ENCODE measurements at regions not wholly inside any gene's neighbourhood (a gene's known extent, or its start where the extent isn't known, plus 50 kb on each side); places are given as distances from the start of the nearest gene placed in this dataset.

DNA sequence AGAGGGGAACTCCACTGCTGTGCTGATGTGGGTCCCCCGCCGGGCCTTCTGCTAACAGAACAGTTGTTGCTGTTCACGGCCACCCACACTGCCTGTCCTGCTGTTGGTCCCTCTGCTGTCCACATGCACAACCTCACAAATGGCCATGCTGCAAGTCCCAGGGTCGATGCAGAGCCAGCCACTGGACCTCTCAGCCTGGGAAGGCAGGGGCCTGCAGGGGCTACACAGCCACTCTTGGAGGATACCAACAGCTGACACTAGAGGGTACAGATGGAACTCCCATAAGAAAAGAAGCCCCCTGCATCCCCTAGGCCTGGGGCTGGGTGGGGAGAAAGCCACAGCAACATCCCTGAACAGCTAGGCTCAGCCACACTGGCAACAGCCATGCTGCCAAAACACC, 104.4 kb upstream of the IQSEC1 start:
- Histone ChIP-seq H3K4me3 (no peak overlapping the region), H3K4me1 (ENCODE audit: insufficient read depth) (no peaks in the 10 kb centered on the region), H3K27me3 (ENCODE audit: insufficient read depth) (no peaks in the 10 kb centered on the region), H3K27ac (ENCODE audit: low read depth) (no peak overlapping the region), H4K20me1 (replicated peaks; ENCODE audit: insufficient read depth) (no peaks in the 10 kb centered on the region), H3K4me2 (no peak overlapping the region), H3K9me2 (ENCODE audit: insufficient read depth) (no peaks in the 10 kb centered on the region), H3F3A (replicated peaks; ENCODE audit: low read depth) (no peaks in the 10 kb centered on the region), H3K36me3 (ENCODE audit: insufficient read depth) (no peaks in the 10 kb centered on the region; the same call in 1 of the 2 replicates), H2AFZ (no peak overlapping the region), H3K79me2 (replicated peaks; ENCODE audit: insufficient read depth) (no peaks in the 10 kb centered on the region)
- peaks cover 18% of the 10 kb centered on the region for H3K36me3 Mint-ChIP-seq (ENCODE audit: low read depth)
- TF ChIP-seq, protein P1, sequence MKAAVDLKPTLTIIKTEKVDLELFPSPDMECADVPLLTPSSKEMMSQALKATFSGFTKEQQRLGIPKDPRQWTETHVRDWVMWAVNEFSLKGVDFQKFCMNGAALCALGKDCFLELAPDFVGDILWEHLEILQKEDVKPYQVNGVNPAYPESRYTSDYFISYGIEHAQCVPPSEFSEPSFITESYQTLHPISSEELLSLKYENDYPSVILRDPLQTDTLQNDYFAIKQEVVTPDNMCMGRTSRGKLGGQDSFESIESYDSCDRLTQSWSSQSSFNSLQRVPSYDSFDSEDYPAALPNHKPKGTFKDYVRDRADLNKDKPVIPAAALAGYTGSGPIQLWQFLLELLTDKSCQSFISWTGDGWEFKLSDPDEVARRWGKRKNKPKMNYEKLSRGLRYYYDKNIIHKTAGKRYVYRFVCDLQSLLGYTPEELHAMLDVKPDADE (IDR thresholded peaks at IDR 0.05) = no peak
- TF ChIP-seq NANOG (IDR thresholded peaks at IDR 0.05; ENCODE audit: borderline replicate concordance) (no peak), STAT1 (IDR thresholded peaks at IDR 0.05; ENCODE audit: unreplicated experiment) (no peak), POLR2AphosphoS5 (IDR thresholded peaks at IDR 0.05; ENCODE audit: low read depth) (no peak), ZNF331 (CRISPR knock-in tag; IDR thresholded peaks at IDR 0.05; ENCODE audit: low read depth) (no peak), ZNF114 (CRISPR knock-in tag; IDR thresholded peaks at IDR 0.05) (no peak), JUNB (IDR thresholded peaks at IDR 0.05; ENCODE audit: unreplicated experiment) (no peak), CREB1 (CRISPR knock-in tag; IDR thresholded peaks at IDR 0.05; ENCODE audit: low read depth) (no peak), EZH2phosphoT487 (IDR thresholded peaks at IDR 0.05; ENCODE audit: unreplicated experiment) (no peak), EZH2 (IDR thresholded peaks at IDR 0.05; ENCODE audit: low read depth, unreplicated experiment) (no peak)
- TF ChIP-seq, protein P2, sequence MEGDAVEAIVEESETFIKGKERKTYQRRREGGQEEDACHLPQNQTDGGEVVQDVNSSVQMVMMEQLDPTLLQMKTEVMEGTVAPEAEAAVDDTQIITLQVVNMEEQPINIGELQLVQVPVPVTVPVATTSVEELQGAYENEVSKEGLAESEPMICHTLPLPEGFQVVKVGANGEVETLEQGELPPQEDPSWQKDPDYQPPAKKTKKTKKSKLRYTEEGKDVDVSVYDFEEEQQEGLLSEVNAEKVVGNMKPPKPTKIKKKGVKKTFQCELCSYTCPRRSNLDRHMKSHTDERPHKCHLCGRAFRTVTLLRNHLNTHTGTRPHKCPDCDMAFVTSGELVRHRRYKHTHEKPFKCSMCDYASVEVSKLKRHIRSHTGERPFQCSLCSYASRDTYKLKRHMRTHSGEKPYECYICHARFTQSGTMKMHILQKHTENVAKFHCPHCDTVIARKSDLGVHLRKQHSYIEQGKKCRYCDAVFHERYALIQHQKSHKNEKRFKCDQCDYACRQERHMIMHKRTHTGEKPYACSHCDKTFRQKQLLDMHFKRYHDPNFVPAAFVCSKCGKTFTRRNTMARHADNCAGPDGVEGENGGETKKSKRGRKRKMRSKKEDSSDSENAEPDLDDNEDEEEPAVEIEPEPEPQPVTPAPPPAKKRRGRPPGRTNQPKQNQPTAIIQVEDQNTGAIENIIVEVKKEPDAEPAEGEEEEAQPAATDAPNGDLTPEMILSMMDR (conservative IDR thresholded peaks at IDR 0.05; ENCODE audit: low read depth in 2 of 2) = no peak
- TF ChIP-seq, protein P3, sequence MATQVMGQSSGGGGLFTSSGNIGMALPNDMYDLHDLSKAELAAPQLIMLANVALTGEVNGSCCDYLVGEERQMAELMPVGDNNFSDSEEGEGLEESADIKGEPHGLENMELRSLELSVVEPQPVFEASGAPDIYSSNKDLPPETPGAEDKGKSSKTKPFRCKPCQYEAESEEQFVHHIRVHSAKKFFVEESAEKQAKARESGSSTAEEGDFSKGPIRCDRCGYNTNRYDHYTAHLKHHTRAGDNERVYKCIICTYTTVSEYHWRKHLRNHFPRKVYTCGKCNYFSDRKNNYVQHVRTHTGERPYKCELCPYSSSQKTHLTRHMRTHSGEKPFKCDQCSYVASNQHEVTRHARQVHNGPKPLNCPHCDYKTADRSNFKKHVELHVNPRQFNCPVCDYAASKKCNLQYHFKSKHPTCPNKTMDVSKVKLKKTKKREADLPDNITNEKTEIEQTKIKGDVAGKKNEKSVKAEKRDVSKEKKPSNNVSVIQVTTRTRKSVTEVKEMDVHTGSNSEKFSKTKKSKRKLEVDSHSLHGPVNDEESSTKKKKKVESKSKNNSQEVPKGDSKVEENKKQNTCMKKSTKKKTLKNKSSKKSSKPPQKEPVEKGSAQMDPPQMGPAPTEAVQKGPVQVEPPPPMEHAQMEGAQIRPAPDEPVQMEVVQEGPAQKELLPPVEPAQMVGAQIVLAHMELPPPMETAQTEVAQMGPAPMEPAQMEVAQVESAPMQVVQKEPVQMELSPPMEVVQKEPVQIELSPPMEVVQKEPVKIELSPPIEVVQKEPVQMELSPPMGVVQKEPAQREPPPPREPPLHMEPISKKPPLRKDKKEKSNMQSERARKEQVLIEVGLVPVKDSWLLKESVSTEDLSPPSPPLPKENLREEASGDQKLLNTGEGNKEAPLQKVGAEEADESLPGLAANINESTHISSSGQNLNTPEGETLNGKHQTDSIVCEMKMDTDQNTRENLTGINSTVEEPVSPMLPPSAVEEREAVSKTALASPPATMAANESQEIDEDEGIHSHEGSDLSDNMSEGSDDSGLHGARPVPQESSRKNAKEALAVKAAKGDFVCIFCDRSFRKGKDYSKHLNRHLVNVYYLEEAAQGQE (IDR thresholded peaks at IDR 0.05; ENCODE audit: unreplicated experiment) = no peak
- TF ChIP-seq, protein P4, sequence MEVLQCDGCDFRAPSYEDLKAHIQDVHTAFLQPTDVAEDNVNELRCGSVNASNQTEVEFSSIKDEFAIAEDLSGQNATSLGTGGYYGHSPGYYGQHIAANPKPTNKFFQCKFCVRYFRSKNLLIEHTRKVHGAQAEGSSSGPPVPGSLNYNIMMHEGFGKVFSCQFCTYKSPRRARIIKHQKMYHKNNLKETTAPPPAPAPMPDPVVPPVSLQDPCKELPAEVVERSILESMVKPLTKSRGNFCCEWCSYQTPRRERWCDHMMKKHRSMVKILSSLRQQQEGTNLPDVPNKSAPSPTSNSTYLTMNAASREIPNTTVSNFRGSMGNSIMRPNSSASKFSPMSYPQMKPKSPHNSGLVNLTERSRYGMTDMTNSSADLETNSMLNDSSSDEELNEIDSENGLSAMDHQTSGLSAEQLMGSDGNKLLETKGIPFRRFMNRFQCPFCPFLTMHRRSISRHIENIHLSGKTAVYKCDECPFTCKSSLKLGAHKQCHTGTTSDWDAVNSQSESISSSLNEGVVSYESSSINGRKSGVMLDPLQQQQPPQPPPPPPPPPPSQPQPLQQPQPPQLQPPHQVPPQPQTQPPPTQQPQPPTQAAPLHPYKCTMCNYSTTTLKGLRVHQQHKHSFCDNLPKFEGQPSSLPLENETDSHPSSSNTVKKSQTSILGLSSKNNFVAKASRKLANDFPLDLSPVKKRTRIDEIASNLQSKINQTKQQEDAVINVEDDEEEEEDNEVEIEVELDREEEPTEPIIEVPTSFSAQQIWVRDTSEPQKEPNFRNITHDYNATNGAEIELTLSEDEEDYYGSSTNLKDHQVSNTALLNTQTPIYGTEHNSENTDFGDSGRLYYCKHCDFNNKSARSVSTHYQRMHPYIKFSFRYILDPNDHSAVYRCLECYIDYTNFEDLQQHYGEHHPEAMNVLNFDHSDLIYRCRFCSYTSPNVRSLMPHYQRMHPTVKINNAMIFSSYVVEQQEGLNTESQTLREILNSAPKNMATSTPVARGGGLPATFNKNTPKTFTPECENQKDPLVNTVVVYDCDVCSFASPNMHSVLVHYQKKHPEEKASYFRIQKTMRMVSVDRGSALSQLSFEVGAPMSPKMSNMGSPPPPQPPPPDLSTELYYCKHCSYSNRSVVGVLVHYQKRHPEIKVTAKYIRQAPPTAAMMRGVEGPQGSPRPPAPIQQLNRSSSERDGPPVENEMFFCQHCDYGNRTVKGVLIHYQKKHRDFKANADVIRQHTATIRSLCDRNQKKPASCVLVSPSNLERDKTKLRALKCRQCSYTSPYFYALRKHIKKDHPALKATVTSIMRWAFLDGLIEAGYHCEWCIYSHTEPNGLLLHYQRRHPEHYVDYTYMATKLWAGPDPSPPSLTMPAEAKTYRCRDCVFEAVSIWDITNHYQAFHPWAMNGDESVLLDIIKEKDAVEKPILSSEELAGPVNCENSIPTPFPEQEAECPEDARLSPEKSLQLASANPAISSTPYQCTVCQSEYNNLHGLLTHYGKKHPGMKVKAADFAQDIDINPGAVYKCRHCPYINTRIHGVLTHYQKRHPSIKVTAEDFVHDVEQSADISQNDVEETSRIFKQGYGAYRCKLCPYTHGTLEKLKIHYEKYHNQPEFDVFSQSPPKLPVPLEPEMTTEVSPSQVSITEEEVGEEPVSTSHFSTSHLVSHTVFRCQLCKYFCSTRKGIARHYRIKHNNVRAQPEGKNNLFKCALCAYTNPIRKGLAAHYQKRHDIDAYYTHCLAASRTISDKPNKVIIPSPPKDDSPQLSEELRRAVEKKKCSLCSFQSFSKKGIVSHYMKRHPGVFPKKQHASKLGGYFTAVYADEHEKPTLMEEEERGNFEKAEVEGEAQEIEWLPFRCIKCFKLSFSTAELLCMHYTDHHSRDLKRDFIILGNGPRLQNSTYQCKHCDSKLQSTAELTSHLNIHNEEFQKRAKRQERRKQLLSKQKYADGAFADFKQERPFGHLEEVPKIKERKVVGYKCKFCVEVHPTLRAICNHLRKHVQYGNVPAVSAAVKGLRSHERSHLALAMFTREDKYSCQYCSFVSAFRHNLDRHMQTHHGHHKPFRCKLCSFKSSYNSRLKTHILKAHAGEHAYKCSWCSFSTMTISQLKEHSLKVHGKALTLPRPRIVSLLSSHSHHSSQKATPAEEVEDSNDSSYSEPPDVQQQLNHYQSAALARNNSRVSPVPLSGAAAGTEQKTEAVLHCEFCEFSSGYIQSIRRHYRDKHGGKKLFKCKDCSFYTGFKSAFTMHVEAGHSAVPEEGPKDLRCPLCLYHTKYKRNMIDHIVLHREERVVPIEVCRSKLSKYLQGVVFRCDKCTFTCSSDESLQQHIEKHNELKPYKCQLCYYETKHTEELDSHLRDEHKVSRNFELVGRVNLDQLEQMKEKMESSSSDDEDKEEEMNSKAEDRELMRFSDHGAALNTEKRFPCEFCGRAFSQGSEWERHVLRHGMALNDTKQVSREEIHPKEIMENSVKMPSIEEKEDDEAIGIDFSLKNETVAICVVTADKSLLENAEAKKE (CRISPR knock-in tag; IDR thresholded peaks at IDR 0.05) = no peak
- H3K9me3 Mint-ChIP-seq = peaks cover 25% of the 10 kb centered on the region
- no peak for DNase-seq (ENCODE audit: low spot score)
- no peak overlapping the region for H3K4me3 Mint-ChIP-seq
- H3K4me1 Mint-ChIP-seq = no peaks in the 10 kb centered on the region; the same call in 2 of the 3 replicates
- peak; percentile 45; the same call in 2 of the 3 replicates for ATAC-seq
- peaks cover 8% of the 10 kb centered on the region for H3K27me3 Mint-ChIP-seq (ENCODE audit: insufficient read depth, low read depth, poor library complexity)
- H3K27ac Mint-ChIP-seq = no peak overlapping the region
